GM19351 (cell line): ENCODE measurements at regions not wholly inside any gene's neighbourhood (a gene's known extent, or its start where the extent isn't known, plus 50 kb on each side); places are given as distances from the start of the nearest gene placed in this dataset.
"Not testable (repeated sequence)": the region's sequence is repeated elsewhere in the genome, so short reads cannot be mapped to it uniquely, and the experiment has no call there.

Source experiments
- ATAC-seq: cut with Tn5 transposase; IDR thresholded peaks from one replicate; pipeline ENCODE4 v1.9.1; 2021; ENCODE audit warnings: mild to moderate bottlenecking, moderate library complexity; ENCODE audit not compliant: unreplicated experiment

DNA sequence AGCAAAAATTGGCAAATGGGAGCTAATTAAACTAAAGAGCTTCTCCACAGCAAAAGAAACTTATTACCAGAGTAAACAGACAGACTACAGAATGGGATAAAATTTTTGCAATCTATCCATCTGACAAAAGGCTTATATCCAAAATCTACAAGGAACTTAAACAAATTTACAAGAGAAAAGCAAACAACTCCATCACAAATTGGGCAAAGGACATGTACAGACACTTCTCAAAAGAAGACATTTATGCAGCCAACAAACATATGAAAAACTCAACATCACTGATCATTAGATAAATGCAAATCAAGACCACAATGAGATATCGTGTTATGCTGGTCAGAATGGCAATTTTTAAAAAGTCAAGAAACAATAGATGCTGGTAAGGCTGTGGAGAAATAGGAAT, 315.6 kb downstream of the DMAC1 start:
- ATAC-seq, result not testable (repeated sequence)

DNA sequence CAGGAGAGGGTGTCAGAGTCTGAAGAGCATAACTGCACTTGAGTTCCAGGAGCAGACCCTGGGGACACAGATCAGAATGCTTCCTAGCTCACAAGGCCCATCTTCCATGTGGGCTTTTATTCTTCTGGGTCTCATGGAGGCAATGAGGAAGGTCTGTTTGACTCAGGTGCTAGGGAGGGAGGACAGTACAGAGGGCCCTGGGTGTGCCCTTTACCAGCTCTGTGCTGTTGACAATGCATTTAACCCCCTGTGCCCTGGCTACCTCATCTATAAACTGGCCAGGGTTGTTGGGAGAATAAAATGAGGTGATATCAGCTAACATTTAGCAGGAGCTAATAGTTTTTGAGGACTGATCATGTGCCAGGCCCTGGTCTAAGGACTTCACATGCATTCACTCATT, 318.0 kb downstream of the DMAC1 start:
- no peak for ATAC-seq

DNA sequence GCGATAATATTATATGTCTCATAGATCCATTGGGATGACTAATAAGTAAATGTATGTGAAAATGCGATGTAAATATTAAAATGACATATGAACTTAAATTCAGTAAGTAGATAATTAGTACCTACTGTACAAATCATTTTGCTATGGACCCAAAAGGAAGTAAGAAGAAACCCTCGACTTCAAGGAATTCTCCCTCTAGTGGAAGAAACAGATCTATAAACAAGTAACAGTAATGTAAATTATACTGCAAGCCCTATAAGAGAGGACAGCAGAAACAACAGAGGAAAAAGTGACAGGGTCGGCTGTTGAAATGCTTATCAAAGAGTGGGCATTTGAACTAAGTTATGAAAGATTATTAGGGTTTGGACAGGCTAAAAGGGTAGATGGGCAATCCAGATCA, 320.3 kb downstream of the DMAC1 start:
- ATAC-seq, result no peak

DNA sequence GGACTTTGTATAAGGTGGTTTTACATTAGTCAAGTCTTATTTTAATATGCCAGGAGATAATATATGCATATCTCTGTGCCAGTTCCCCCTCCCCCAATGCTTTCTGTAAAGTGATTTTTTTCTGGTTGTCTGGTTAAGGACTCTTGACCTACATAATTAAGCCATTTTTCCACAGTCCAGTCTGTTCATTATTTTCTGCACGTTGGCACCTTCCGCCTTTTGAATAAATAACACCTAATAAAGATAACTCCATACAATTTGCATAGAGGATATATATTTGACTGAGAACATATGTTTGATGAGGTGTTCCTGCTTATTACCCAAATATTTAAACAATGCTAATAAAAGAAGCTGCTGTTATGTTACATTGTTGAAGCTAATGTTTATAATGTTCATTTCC, 320.9 kb downstream of the DMAC1 start:
- ATAC-seq, result no peak

DNA sequence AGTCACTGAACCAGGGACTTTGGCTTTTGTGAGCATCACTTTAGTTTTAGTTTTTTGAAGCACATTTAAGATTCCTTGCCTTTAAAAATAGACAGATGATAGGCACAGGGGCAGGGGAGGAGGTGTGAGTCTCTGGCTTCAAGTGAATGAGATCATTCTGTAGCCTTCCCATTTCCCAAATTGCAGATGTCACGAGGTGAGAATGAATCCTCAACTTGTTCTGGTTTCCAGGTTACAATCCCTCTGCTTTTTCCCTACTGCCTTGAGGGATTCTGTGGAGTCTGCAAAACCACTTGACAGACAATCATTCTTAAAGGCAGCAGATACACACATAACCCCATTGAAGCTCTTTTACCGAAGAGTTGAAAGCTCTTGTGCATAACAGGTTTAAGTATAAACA, 332.4 kb downstream of the DMAC1 start:
- ATAC-seq, result no peak

DNA sequence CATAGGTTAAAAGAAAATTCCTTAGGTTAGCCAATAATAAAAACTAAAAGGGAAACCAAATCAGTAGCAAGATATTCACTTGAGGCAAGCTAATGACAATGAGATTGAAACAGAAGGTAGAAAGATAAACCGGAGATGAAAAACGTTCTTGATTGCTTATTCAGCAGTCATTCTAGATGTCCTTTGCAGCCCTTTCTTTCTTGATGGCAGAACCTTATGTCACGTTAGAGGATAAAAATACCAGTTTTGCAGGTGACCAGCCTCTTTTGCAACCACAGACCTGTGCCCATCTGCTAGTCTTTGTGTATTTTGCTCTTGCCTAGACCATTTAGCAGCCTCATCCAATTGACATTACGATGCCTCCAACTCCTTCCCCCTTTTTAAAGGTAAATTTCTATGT, 337.8 kb downstream of the DMAC1 start:
- ATAC-seq, result no peak

DNA sequence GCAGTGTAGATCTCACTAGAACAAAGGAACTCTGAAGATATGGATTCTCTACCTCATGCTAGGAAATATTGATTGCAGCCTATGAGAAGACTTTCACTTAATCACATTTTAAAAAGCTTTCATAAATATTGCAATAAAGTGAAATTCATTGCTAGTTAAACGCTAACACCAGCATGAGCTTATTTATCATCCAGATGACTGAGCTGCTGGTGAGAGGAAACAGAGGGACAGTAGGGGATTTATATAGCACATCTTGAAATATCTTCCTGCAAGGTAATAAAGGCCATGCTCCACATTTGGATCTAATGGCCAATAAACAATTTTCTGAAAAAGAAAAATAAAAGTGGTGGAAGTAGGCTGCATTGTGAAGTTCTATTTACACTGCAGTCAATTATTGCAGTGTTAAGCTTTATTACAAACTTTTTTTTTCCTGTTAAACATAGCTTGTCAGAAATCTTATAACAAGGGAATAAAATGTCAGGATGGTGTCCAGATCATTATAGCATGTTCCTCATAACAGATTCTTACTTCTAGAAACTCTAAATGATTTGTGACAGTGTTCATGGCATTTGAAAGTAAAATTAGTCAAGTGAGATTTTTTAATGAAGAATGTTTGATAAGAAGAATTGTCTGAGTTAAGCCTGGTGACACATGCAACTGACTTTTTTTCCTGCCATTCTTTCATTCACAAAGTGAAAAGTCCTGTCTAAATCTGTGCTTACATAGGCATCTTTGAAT, 342.6 kb downstream of the DMAC1 start:
- ATAC-seq, result no peak

DNA sequence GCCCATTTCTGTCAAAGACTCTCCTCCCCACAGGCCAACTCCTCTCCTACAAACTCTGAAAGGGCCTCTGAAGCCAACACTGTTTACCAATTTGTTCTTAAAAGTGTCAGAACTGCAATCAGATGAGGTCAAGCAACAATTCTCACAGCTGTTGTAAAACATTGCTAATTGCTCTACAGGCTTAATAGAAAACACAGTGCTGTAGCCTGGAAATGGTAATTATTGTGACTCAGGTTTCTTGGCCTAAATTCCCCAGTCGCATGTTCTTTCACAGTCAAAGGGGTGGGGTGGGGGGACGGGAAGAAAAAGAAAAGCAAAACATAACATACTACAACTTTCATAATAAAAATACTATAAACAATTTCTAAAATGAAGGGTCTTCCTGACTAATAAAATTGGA, 343.2 kb downstream of the DMAC1 start:
- ATAC-seq, result no peak

DNA sequence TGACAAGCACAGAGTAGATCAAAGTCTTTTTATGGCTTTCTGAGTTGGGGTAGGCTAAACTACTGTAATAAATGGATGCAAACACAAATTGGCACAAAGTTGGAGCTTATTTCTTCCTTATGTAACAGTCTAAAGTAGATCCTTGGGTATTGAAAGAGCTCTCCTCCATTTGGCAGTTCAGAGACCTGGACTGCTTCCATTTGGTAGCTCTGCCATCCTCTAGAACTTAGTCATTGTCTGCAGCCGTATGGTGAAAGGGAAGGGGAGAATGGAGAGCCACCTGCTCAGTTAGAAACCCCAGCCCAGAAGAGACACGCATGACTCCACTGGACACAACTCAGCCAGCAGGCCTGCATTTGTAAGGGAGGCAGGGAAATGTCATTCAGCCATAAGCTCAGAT, 345.0 kb downstream of the DMAC1 start:
- no peak for ATAC-seq

DNA sequence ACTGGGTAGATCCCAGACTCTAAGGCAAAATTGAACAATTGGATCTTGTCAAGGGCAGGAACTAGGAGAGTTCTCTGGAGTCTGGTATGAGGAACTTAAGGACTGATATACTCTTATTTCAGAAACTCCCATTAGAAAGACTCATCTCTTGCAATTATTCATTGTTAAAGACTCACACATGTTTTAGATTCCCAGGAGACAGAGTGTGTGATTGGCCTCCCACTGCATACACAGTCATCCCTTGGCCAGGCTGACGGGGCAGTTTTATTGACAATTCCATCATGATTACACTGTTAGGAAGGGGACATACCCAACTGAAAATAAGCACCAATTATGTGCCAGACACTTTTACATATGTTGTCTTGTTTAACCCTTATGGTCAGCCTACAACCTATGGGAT, 347.2 kb downstream of the DMAC1 start:
- ATAC-seq, result no peak

DNA sequence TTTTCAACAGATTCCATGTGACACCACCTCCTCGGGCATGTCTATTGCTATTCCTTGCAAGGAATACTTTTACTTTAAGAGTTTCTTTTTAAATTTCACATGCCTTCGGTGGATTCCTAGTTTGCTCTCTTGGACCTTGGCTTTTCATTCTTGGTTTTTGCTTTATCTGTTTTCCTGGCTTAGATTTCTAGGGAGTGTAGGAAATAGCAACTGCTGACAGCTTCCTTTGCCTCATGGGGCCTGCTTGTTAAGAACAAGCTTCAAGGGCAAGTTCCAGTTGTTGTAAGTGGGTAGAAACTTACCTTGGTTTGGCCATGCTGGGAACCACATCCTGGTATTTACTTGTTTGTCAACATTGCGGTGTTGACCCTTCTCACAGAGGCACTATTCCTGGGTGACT, 348.5 kb downstream of the DMAC1 start:
- ATAC-seq, result no peak

DNA sequence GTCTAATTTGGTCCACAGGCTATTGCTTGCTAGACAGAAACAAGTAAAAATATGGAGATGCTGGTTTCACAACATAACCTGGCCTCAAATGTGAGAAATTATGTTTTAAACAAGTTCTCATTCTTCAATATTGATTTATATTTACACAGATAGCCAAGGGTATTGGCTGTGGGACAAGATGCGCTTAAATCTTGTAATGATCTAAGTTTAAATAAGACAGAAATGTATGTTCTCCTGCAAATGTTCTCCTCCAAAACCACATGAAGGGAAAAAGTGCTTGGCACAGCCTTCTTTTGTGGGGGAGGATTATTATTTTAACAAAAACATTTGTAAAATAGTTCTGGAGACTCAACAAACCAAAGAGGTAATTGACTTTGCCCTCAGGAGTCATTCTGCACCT, 356.0 kb downstream of the DMAC1 start:
- no peak for ATAC-seq

DNA sequence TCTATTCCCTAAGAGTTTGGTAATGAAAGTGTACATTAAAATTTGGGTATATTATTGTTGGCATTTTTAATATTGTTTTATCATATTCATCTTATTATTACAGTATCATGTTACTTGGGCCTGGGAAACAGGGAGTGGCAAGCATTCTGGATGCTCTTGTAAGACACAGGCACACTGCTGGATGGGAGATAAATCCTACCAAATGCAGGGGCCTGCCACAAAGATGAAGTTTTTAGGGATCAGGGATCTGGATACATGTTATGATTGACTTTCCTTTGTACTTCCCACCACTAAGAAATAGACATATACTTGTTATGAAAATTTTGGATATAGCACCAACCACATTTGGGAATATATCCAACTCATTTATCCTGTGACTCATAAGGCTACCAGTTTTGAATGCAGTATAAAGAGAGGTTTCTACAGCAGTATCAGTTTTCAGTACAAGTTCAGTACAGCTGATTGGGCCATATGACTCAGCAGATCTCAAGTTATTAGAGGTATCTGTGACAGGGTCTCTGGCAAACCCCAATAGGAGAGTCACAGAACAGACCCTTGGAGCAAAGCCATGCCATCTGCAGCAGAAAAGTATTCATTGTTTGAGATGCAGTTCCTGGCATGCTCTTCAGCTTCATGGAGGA, 360.1 kb downstream of the DMAC1 start:
- ATAC-seq, result no peak

DNA sequence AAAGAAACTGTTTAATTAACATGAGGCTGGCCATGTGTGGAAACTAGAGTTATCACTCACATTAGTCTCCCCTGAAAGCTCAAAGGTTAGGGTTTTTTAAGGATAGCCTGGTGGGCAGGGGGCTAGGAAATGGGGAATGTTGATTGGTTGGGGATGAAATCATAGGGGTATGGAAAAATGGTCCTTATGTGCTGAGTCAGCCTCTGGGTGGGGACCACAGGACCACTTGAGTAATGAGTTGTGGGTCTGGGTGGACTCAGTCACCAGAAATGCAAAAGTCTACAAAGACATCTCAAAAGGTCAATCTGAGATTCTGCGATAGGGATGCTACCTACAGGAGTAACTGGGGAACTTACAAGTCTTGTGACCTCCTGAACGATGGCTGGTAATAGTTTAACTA, 362.8 kb downstream of the DMAC1 start:
- ATAC-seq, result no peak

DNA sequence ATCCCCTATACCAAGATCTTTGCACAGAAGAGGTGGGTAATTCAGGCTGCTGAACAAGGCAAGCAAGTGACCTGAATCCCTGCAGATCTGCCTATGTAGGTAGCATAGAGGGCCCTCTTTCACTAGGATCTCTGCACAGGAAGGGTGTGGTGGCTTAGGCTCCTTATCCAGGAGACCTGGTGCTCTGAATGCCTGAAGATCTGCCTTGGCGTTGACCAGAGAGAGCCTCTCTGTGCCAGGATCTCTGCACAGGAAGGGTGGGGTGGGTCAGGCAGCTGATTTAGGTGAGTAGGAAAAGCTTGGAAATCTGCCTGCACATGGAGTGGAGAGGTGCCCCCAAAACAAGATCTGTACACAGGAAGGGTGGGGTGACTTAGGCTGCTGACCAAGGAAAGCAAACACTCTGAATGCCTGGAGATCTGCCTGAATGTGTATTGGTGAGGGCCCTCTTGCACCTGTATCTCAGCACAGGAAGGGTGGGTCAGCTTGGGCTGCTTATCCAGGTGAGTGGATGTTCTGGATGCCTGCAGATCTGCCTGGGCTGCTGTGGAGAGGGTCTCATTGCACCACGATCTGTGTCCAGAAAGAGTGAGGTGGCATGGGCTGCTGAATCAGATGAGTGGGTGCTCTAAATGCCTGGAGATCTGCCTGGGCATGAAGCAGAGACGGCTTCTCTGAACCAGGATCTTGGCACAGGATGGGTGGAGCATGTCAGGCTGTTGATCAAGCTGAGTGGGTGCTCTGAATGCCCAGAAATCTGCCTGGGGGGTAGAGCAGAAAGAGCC, 365.9 kb downstream of the DMAC1 start:
- no peak for ATAC-seq

DNA sequence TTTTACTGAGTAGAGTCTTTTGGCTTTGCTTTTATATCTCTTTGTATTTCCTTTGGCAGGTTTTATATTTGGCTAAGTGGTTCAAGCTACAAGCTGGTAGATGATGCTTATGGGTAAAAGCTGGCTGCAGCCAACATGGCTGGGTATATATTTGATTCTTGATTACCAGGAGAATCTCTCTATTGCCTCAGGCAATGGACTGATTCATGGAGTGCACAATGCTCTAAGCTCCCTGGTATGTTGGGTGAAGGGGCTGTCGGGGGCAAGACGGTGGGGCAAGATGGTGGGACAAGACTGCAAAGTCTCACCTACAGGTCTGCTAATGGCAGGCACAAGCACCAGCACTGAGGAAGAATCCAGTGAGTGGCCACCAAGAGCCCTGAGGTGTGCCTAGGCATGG, 366.6 kb downstream of the DMAC1 start:
- ATAC-seq, result no peak

DNA sequence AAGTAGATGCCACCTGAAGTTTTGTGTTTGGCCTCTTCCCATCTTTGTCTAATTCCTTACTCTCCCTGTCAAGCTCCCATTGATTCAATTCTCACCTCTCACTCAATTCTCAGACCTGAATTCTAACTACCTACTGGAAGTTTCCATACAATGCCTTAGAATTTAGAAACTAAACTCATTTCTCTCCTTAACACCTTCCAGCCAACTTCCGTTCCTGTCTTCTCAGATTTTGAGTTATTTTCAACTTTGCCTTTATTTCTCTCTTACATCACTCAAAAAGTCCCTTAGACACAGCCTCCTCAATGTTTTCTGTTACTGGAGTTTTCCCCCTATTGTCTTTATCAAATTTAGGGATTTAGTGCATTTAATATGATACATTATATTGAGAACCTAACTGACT, 382.2 kb downstream of the DMAC1 start:
- not testable (repeated sequence) for ATAC-seq

DNA sequence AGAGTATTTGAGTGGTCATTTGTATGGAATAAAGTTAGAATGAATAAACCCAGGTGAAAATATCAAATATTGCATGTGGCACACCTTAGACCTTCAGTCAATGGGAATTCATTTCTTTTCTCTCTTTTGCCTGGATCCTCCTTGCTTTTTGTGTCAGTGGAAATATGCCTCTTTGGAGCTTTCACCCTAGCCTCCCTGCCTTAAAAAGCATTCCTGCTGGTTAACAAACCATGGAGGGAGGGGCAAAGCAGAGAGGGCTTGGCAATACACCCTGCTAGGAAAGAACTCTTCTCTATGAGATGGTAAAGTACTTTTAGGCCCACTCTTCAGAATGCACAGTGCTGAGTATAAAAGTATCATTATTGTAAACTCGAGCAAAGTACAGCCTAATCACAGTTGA, 383.7 kb downstream of the DMAC1 start:
- no peak for ATAC-seq

DNA sequence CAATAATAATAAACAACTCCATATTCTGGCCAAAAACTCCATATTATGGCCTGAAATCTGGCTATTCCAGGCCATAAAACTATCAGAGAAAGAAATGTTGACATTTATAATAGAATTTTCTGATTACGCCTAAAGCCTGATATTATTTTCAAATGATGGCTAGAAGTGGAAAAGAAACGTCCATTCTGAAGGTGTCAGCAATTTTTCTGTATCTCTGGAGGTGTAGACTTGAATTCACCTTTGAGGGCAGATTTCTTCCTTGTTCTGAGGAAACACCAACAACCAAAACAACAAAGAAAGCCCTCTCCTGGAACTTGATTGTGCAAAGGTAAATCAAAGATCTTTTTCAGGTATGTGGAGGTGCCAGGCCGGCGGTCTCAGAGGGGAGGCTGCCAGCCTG, 390.7 kb downstream of the DMAC1 start:
- no peak for ATAC-seq

DNA sequence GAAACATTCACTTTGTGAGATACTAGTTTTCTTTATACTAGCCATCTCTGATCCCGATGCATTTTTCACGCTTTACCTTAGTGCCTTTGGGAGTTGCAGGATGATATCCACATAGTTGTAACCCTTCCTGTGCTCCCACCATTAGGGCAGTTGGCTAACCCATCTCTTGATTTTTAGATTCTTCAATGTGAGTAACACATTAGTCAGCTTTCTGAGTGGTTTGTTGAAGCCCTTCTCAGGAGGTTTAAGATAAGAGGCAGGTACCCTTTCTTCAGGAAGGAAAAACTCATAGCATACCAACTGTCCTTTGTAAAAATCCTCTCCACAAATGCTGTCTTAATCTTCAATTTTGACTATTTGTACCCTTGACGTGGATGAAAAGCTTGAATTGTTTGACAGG, 392.3 kb downstream of the DMAC1 start:
- no peak for ATAC-seq

DNA sequence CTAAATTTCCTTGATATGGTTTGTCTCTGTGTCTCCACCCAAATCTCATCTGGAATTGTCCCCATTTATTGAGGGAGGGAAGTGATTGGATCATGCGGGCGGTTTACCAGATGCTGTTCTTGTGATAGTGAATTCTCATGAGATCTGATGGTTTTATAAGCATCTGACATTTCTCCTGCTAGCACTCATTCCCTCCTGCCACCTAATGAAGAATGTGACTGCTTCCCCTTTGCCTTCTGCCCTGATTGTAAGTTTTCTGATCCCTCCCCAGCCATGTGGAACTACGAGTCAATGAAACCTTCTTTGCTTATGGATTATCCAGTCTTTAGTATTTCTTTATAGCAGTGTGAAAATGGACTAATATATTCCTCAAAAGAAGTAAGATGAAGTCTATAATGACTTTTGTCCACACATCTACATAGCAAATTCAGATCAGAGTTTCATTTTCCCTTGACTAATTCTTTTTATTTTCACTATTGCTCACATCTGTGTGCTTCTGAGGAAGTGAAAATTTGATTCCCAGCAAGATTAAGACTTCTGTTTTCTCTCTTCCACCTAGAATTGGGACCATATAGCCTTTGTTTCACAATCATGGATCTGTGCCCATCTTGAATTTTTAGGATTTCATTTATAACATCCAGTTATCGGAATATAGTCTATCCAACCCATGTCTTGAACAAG, 393.5 kb downstream of the DMAC1 start:
- ATAC-seq, result peak; percentile 87
